Neural cell (in vitro differentiated cells): ENCODE measurements at regions not wholly inside any gene's neighbourhood (a gene's known extent, or its start where the extent isn't known, plus 50 kb on each side); places are given as distances from the start of the nearest gene placed in this dataset.

Experiments used
- H2AFZ ChIP-seq: fragments of 200-600, 300-800 bp; sonication (generic), shearing (Covaris generic); 2 replicates; pipeline ENCODE4 v1.6.0; 2014; ENCODE audit warnings: low read depth, mild to moderate bottlenecking, antibody characterized with exemption, low read length, moderate library complexity
- H3F3A ChIP-seq: fragments of 200-600 bp; shearing (Covaris generic); 2 replicates; pipeline ENCODE4 v1.6.1; 2016; ENCODE audit warnings: mild to moderate bottlenecking, moderate library complexity, mixed read lengths, antibody characterized with exemption, low read length; ENCODE audit not compliant: insufficient read depth, poor library complexity, severe bottlenecking
- H3K27ac ChIP-seq: fragments of 200-600, 300-800 bp; sonication (generic), shearing (Covaris generic); 2 replicates; pipeline ENCODE4 v1.5.1; 2014; ENCODE audit warnings: mild to moderate bottlenecking, low read length, moderate library complexity
- H3K27me3 ChIP-seq: fragments of 300-800, 200-600 bp; sonication (generic), shearing (Covaris generic); 2 replicates; pipeline ENCODE4 v1.6.0; 2014; ENCODE audit warnings: mild to moderate bottlenecking, low read depth, low read length, moderate library complexity; ENCODE audit not compliant: insufficient read depth
- H3K36me3 ChIP-seq: fragments of 300-800, 200-600 bp; sonication (generic), shearing (Covaris generic); 2 replicates; pipeline ENCODE4 v1.5.1; 2014; ENCODE audit warnings: mild to moderate bottlenecking, antibody characterized with exemption, low read length, moderate library complexity; ENCODE audit not compliant: insufficient read depth
- H3K4me2 ChIP-seq: fragments of 300-800, 200-600 bp; sonication (generic), shearing (Covaris generic); 2 replicates; pipeline ENCODE4 v1.6.0; 2014; ENCODE audit warnings: mild to moderate bottlenecking, low read length
- H3K4me3 ChIP-seq: fragments of 300-800, 200-600 bp; sonication (generic), shearing (Covaris generic); 2 replicates; pipeline ENCODE4 v1.5.1; 2014; ENCODE audit warnings: mild to moderate bottlenecking, low read length, moderate library complexity
- H3K79me2 ChIP-seq: fragments of 200-600 bp; shearing (Covaris generic); replicated peaks from 2 replicates; pipeline ENCODE4 v1.6.0; 2014; ENCODE audit warnings: mild to moderate bottlenecking, low read length, moderate library complexity; ENCODE audit not compliant: insufficient read depth
- H3K9ac ChIP-seq: fragments of 300-800, 200-600 bp; sonication (generic), shearing (Covaris generic); 2 replicates; pipeline ENCODE4 v1.6.1; 2016; ENCODE audit warnings: mild to moderate bottlenecking, low read length, mixed read lengths
- H3K9me2 ChIP-seq: fragments of 200-600 bp; shearing (Covaris generic); 2 replicates; pipeline ENCODE4 v1.6.1; 2016; ENCODE audit warnings: mild to moderate bottlenecking, low read length, mixed read lengths; ENCODE audit not compliant: insufficient read depth
- H3K9me3 ChIP-seq: fragments of 200-600, 300-800 bp; sonication (generic), shearing (Covaris generic); 2 replicates; pipeline ENCODE4 v1.6.1; 2016; ENCODE audit warnings: mild to moderate bottlenecking, mixed run types, low read length, moderate library complexity, mixed read lengths
- H4K20me1 ChIP-seq: fragments of 200-600 bp; shearing (Covaris generic); 2 replicates; pipeline ENCODE4 v1.6.1; 2016; ENCODE audit warnings: mild to moderate bottlenecking, mixed run types; ENCODE audit not compliant: insufficient read depth
- EP300 ChIP-seq: fragments of 450-650 bp; conservative IDR thresholded peaks from 2 replicates; pipeline ENCODE4 v1.6.1; 2014; ENCODE audit warnings: antibody characterized with exemption, mild to moderate bottlenecking, moderate library complexity; ENCODE audit not compliant: poor library complexity, severe bottlenecking
- EZH2 ChIP-seq: fragments of 200-600, 300-800 bp; shearing (Covaris generic), sonication (generic); IDR thresholded peaks from 2 replicates; pipeline ENCODE4 v1.6.1; 2014; ENCODE audit warnings: antibody characterized with exemption, low read length, borderline replicate concordance, mild to moderate bottlenecking; ENCODE audit not compliant: insufficient read depth, poor library complexity, severe bottlenecking
- MXI1 ChIP-seq: fragments of 450-650 bp; conservative IDR thresholded peaks from 2 replicates; pipeline ENCODE4 v1.6.1; 2014; ENCODE audit warnings: antibody characterized with exemption, mild to moderate bottlenecking; ENCODE audit not compliant: poor library complexity, severe bottlenecking
- POLR2AphosphoS5 ChIP-seq: IDR thresholded peaks from 2 replicates; pipeline ENCODE4 v1.6.1; 2012
- RAD21 ChIP-seq: fragments of 450-650 bp; conservative IDR thresholded peaks from 2 replicates; pipeline ENCODE4 v1.6.1; 2014; ENCODE audit warnings: antibody characterized with exemption, mild to moderate bottlenecking, moderate library complexity
- SMC3 ChIP-seq: fragments of 450-650 bp; conservative IDR thresholded peaks from 2 replicates; pipeline ENCODE4 v1.6.1; 2014; ENCODE audit warnings: antibody characterized with exemption, mild to moderate bottlenecking, moderate library complexity; ENCODE audit not compliant: poor library complexity
- TAF1 ChIP-seq: IDR thresholded peaks from 2 replicates; pipeline ENCODE4 v1.6.1; 2012; ENCODE audit warnings: low read depth
- TF ChIP-seq, protein P1 (sequence below): fragments of 450-650 bp; IDR thresholded peaks from 2 replicates; pipeline ENCODE4 v1.5.1; 2014; ENCODE audit warnings: antibody characterized with exemption, mild to moderate bottlenecking, moderate library complexity; ENCODE audit not compliant: poor library complexity, severe bottlenecking
- TF ChIP-seq, protein P2 (sequence below): IDR thresholded peaks from 2 replicates; pipeline ENCODE4 v1.6.1; 2012; ENCODE audit warnings: borderline replicate concordance

DNA sequence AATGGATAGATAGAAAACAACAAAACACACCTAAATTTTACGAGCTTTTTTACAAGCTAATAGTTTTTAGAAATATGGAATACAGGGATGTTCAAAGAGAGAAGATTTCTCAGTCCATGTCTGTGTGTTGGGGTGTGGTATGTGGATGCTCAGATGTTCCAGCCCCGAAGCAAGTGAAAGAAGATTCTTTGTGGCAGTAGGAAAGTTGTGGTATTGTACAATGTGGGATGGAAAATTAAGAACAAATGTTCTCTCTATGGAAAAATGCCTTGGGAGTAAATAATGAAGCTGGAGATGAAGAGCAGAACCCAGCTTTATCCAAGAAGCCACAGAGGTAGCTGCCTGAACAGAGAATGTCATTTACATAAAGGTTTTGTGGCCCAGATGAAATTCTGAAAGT is 150.3 kb upstream of the PRKD1 start:
- peak overlapping the region; percentile 74 for H3K27ac ChIP-seq
- H3K4me3 ChIP-seq = no peak overlapping the region
- H3K9me2 ChIP-seq = no peaks in the 10 kb centered on the region
- H3K9me3 ChIP-seq = peaks cover under 1% of the 10 kb centered on the region
- H3K4me2 ChIP-seq = no peak overlapping the region
- H3F3A ChIP-seq = no peaks in the 10 kb centered on the region
- H4K20me1 ChIP-seq = no peaks in the 10 kb centered on the region
- H2AFZ ChIP-seq = no peak overlapping the region
- no peaks in the 10 kb centered on the region for H3K36me3 ChIP-seq
- TF ChIP-seq MXI1 (no peak), TAF1 (no peak), RAD21 (no peak), SMC3 (no peak), EZH2 (no peak), EP300 (no peak), POLR2AphosphoS5 (no peak)
- TF ChIP-seq, protein P1, sequence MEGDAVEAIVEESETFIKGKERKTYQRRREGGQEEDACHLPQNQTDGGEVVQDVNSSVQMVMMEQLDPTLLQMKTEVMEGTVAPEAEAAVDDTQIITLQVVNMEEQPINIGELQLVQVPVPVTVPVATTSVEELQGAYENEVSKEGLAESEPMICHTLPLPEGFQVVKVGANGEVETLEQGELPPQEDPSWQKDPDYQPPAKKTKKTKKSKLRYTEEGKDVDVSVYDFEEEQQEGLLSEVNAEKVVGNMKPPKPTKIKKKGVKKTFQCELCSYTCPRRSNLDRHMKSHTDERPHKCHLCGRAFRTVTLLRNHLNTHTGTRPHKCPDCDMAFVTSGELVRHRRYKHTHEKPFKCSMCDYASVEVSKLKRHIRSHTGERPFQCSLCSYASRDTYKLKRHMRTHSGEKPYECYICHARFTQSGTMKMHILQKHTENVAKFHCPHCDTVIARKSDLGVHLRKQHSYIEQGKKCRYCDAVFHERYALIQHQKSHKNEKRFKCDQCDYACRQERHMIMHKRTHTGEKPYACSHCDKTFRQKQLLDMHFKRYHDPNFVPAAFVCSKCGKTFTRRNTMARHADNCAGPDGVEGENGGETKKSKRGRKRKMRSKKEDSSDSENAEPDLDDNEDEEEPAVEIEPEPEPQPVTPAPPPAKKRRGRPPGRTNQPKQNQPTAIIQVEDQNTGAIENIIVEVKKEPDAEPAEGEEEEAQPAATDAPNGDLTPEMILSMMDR = no peak
- TF ChIP-seq, protein P2, sequence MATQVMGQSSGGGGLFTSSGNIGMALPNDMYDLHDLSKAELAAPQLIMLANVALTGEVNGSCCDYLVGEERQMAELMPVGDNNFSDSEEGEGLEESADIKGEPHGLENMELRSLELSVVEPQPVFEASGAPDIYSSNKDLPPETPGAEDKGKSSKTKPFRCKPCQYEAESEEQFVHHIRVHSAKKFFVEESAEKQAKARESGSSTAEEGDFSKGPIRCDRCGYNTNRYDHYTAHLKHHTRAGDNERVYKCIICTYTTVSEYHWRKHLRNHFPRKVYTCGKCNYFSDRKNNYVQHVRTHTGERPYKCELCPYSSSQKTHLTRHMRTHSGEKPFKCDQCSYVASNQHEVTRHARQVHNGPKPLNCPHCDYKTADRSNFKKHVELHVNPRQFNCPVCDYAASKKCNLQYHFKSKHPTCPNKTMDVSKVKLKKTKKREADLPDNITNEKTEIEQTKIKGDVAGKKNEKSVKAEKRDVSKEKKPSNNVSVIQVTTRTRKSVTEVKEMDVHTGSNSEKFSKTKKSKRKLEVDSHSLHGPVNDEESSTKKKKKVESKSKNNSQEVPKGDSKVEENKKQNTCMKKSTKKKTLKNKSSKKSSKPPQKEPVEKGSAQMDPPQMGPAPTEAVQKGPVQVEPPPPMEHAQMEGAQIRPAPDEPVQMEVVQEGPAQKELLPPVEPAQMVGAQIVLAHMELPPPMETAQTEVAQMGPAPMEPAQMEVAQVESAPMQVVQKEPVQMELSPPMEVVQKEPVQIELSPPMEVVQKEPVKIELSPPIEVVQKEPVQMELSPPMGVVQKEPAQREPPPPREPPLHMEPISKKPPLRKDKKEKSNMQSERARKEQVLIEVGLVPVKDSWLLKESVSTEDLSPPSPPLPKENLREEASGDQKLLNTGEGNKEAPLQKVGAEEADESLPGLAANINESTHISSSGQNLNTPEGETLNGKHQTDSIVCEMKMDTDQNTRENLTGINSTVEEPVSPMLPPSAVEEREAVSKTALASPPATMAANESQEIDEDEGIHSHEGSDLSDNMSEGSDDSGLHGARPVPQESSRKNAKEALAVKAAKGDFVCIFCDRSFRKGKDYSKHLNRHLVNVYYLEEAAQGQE = no peak
- no peaks in the 10 kb centered on the region for H3K27me3 ChIP-seq
- H3K9ac ChIP-seq = peak overlapping the region; percentile 41
- H3K79me2 ChIP-seq = no peaks in the 10 kb centered on the region

GRCh38 chr14:30078811-30079402 is 151.3 kb upstream of the PRKD1 start:
- no peak overlapping the region for H2AFZ ChIP-seq
- H3F3A ChIP-seq = no peaks in the 10 kb centered on the region
- no peaks in the 10 kb centered on the region for H3K79me2 ChIP-seq
- no peaks in the 10 kb centered on the region for H3K9me3 ChIP-seq
- no peaks in the 10 kb centered on the region for H3K27me3 ChIP-seq
- H3K9ac ChIP-seq = peak overlapping the region; percentile 41
- H3K4me3 ChIP-seq = peak overlapping the region; percentile 16
- H4K20me1 ChIP-seq = no peaks in the 10 kb centered on the region
- peak overlapping the region; percentile 74 for H3K27ac ChIP-seq
- peak overlapping the region; percentile 28 for H3K4me2 ChIP-seq
- TF ChIP-seq MXI1 = no peak
- TF ChIP-seq EZH2 = no peak
- TF ChIP-seq SMC3 = no peak
- TF ChIP-seq RAD21 = no peak
- TF ChIP-seq EP300 = peak; percentile 81
- peak; percentile 40 for TF ChIP-seq POLR2AphosphoS5
- TF ChIP-seq TAF1 = no peak
- TF ChIP-seq, protein P1 = no peak
- TF ChIP-seq, protein P2 = peak; percentile 75
- H3K9me2 ChIP-seq = no peaks in the 10 kb centered on the region
- H3K36me3 ChIP-seq = no peaks in the 10 kb centered on the region
